DOHH2 (cell line): ENCODE measurements at regions not wholly inside any gene's neighbourhood (a gene's known extent, or its start where the extent isn't known, plus 50 kb on each side); places are given as distances from the start of the nearest gene placed in this dataset.

Experiments used
- H3F3A ChIP-seq: fragments of 200-600 bp; sonication (generic), shearing (Covaris generic); 2 replicates; pipeline ENCODE4 v1.6.0; 2016; ENCODE audit warnings: antibody characterized with exemption, mild to moderate bottlenecking; ENCODE audit not compliant: control insufficient read depth, insufficient read depth
- H3K27ac ChIP-seq: fragments of 200-600 bp; sonication (generic); 2 replicates; pipeline ENCODE4 v1.5.1; 2014; ENCODE audit warnings: low read depth, mild to moderate bottlenecking, low read length, moderate library complexity
- H3K27me3 ChIP-seq: fragments of 200-600 bp; sonication (generic); 2 replicates; pipeline ENCODE4 v1.6.1; 2014; ENCODE audit warnings: mild to moderate bottlenecking, low read length, mixed read lengths; ENCODE audit not compliant: control insufficient read depth
- H3K36me3 ChIP-seq: fragments of 200-600 bp; sonication (generic); 2 replicates; pipeline ENCODE4 v1.6.1; 2014; ENCODE audit warnings: mild to moderate bottlenecking, low read length, moderate library complexity, mixed read lengths; ENCODE audit not compliant: control insufficient read depth
- H3K4me1 ChIP-seq: fragments of 200-600 bp; sonication (generic); 2 replicates; pipeline ENCODE4 v1.6.1; 2014; ENCODE audit warnings: mild to moderate bottlenecking, low read length, mixed read lengths; ENCODE audit not compliant: control insufficient read depth
- H3K4me2 ChIP-seq: fragments of 200-600 bp; sonication (generic); 2 replicates; pipeline ENCODE4 v1.6.0; 2014; ENCODE audit warnings: mild to moderate bottlenecking, low read length, moderate library complexity
- H3K4me3 ChIP-seq: fragments of 200-600 bp; sonication (generic); 2 replicates; pipeline ENCODE4 v1.5.1; 2014; ENCODE audit warnings: mild to moderate bottlenecking, low read length, mixed read lengths
- H3K79me2 ChIP-seq: fragments of 200-600 bp; sonication (generic); 2 replicates; pipeline ENCODE4 v1.6.1; 2014; ENCODE audit warnings: mild to moderate bottlenecking, low read length, mixed read lengths; ENCODE audit not compliant: control insufficient read depth
- H3K9me2 ChIP-seq: fragments of 200-600 bp; sonication (generic); replicated peaks from 2 replicates; pipeline ENCODE4 v1.6.1; 2014; ENCODE audit warnings: mild to moderate bottlenecking, low read length, mixed read lengths; ENCODE audit not compliant: control insufficient read depth
- H3K9me3 ChIP-seq: fragments of 200-600 bp; sonication (generic); 2 replicates; pipeline ENCODE4 v1.6.1; 2014; ENCODE audit warnings: antibody characterized with exemption, low read length, mixed read lengths; ENCODE audit not compliant: control insufficient read depth, insufficient read depth
- H4K20me1 ChIP-seq: fragments of 200-600 bp; sonication (generic); 2 replicates; pipeline ENCODE4 v1.6.0; 2014; ENCODE audit warnings: low read depth, mild to moderate bottlenecking, antibody characterized with exemption, low read length, moderate library complexity; ENCODE audit not compliant: control insufficient read depth, insufficient read depth
- EZH2phosphoT487 ChIP-seq: fragments of 200-600 bp; sonication (generic); IDR thresholded peaks from 2 replicates; pipeline ENCODE4 v1.6.1; 2017; ENCODE audit warnings: borderline replicate concordance, mild to moderate bottlenecking, antibody characterized with exemption, low read length, moderate library complexity, mixed read lengths
- TF ChIP-seq, protein P1 (sequence below): fragments of 200-600 bp; sonication (generic); IDR thresholded peaks from one replicate; pipeline ENCODE4 v1.5.1; 2014; ENCODE audit warnings: antibody characterized with exemption, mild to moderate bottlenecking, low read depth, low read length; ENCODE audit not compliant: poor library complexity, severe bottlenecking

DNA sequence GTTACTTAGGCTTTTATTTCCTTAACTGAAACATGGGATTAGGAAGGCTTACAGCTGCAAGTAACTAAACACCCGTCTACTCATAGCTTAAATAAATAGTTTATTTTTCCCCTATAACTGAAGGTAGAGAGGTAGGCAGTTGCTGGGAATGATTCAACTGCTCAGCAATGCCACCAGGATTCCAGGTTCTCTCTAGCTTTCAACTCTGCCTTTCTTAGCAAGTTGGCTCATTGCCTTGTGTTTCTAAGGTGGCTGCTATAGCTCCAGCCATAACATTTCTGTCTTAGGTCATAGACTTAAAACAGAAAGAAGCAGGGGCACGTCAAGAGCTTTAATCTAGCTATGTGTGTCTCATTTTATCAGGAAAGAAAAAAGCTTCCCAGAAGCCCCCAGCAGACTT, 103.7 kb upstream of the MDM1 start:
- TF ChIP-seq, protein P1, sequence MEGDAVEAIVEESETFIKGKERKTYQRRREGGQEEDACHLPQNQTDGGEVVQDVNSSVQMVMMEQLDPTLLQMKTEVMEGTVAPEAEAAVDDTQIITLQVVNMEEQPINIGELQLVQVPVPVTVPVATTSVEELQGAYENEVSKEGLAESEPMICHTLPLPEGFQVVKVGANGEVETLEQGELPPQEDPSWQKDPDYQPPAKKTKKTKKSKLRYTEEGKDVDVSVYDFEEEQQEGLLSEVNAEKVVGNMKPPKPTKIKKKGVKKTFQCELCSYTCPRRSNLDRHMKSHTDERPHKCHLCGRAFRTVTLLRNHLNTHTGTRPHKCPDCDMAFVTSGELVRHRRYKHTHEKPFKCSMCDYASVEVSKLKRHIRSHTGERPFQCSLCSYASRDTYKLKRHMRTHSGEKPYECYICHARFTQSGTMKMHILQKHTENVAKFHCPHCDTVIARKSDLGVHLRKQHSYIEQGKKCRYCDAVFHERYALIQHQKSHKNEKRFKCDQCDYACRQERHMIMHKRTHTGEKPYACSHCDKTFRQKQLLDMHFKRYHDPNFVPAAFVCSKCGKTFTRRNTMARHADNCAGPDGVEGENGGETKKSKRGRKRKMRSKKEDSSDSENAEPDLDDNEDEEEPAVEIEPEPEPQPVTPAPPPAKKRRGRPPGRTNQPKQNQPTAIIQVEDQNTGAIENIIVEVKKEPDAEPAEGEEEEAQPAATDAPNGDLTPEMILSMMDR = no peak
- TF ChIP-seq EZH2phosphoT487 = no peak

DNA sequence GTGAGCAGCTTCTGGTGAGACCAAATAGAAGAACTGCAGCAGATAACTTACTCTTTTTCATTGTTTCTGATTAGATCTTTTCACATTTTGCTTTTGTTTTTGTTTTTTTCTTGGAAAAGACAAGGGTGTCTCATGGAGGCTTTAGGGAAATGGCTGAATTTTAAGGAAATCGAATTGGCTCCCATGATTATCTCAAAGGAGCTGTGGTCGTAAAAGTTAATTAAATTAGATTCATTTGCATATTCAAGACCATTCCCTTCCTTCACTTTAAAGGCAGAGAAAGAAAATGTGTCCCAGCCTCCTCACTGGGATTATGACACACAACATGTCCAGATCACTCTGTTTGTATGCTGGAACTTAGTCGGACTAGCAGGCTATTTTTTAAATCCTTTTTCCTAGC, 106.4 kb upstream of the MDM1 start:
- Histone ChIP-seq H3K27ac (no peak overlapping the region), H3F3A (no peaks in the 10 kb centered on the region), H4K20me1 (no peaks in the 10 kb centered on the region), H3K4me2 (no peak overlapping the region), H3K27me3 (no peaks in the 10 kb centered on the region), H3K79me2 (no peaks in the 10 kb centered on the region), H3K9me2 (no peaks in the 10 kb centered on the region), H3K36me3 (no peaks in the 10 kb centered on the region), H3K9me3 (peaks cover 10% of the 10 kb centered on the region; the same call in 1 of the 2 replicates), H3K4me1 (no peaks in the 10 kb centered on the region), H3K4me3 (no peak overlapping the region)
- no peak for TF ChIP-seq EZH2phosphoT487
- TF ChIP-seq, protein P1 = no peak

More for the DNA sequence above, 103.7 kb upstream of the MDM1 start:
- H3K9me3 ChIP-seq = peaks cover 10% of the 10 kb centered on the region; the same call in 1 of the 2 replicates
- no peaks in the 10 kb centered on the region for H3K36me3 ChIP-seq
- no peaks in the 10 kb centered on the region for H3K9me2 ChIP-seq
- no peak overlapping the region for H3K4me2 ChIP-seq
- no peaks in the 10 kb centered on the region for H3K4me1 ChIP-seq
- no peaks in the 10 kb centered on the region for H3K27me3 ChIP-seq
- no peaks in the 10 kb centered on the region for H3K79me2 ChIP-seq
- no peaks in the 10 kb centered on the region for H4K20me1 ChIP-seq
- H3F3A ChIP-seq = no peaks in the 10 kb centered on the region
- no peak overlapping the region for H3K4me3 ChIP-seq
- H3K27ac ChIP-seq = no peak overlapping the region

DNA sequence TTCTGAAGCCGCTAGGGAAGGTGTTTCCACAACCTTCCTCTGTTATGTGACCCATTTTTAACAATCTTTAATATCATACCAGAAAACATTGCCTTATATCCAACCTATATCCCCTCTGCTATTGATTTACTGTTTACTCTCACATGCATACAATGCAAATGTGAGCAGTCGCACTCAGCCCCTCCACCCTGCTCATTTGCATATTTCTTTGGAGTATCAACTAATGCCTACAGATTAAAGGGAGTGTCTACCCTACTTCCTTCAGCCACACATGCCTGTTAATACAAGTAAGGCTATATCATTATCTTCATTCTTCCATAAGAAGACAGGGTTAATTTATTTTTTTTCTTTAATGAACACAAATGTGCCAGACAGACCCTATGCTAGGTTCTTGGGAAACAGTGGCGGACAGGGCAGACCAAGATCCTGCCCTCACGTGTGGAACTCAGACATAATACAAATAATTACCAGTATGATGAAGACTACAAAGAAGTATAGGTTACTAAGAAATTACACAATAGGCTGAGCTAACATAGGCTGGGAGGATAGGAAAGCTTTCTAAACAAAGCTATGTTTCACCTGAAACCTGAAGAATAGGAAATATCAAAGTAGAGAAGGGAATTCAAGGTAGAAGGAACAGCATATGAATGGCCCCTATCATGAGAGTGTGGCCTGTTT, 107.3 kb upstream of the MDM1 start:
- H3K27ac ChIP-seq = no peak overlapping the region
- no peaks in the 10 kb centered on the region for H3F3A ChIP-seq

More for the DNA sequence above, 107.3 kb upstream of the MDM1 start:
- Histone ChIP-seq H3K79me2 (no peaks in the 10 kb centered on the region), H3K9me3 (peaks cover 13% of the 10 kb centered on the region), H3K4me2 (no peak overlapping the region), H4K20me1 (no peaks in the 10 kb centered on the region), H3K4me1 (no peaks in the 10 kb centered on the region), H3K9me2 (no peaks in the 10 kb centered on the region), H3K36me3 (no peaks in the 10 kb centered on the region), H3K4me3 (no peak overlapping the region), H3K27me3 (no peaks in the 10 kb centered on the region)
- TF ChIP-seq EZH2phosphoT487 = no peak
- TF ChIP-seq, protein P1 = no peak
